Right lobe of liver (tissue), 4 donors: ENCODE measurements at regions not wholly inside any gene's neighbourhood (a gene's known extent, or its start where the extent isn't known, plus 50 kb on each side); places are given as distances from the start of the nearest gene placed in this dataset.

Experiments
- POLR2A ChIP-seq: fragments of 450-650 bp; IDR thresholded peaks from one replicate; pipeline ENCODE4 v1.6.1; 2017; ENCODE audit warnings: antibody characterized with exemption, mild to moderate bottlenecking
- TF ChIP-seq, protein P1 (sequence below), 4 donors: fragments of 200-600 bp in 3 of 4; fragments of 450-650 bp in 1 of 4; IDR thresholded peaks; one replicate each; pipeline versions ENCODE4 v1.5.1 to v1.8.0; 2016 to 2022; ENCODE audit warnings: antibody characterized with exemption in 4 of 4, mild to moderate bottlenecking in 2 of 4
- donor health status: DM: no; HTN: no; CAD: no.
- donor health status: DM: no; HTN: no; CAD: no.
- donor health status: DM: no; HTN: yes; CAD: no.

DNA sequence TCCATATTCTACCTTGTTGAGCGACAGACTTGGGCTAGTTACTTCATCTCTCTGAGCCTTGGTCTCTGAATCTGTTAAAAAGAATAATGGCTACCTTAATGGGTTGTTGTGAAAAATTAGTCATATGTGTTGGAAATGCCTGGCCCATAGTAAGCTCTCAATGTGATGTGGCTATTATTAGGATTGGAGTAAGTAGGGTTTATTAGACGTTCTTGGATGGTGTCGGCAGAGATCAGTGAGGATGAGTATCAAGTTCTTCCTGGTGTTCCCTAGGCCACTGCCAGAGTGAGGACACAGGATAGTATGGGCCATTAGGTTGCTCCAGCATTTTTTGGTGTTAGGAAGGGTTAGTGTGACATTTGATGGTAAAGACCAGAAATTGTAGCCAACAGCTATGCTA lies 121.1 kb upstream of the DUSP10 start:
- TF ChIP-seq, protein P1, sequence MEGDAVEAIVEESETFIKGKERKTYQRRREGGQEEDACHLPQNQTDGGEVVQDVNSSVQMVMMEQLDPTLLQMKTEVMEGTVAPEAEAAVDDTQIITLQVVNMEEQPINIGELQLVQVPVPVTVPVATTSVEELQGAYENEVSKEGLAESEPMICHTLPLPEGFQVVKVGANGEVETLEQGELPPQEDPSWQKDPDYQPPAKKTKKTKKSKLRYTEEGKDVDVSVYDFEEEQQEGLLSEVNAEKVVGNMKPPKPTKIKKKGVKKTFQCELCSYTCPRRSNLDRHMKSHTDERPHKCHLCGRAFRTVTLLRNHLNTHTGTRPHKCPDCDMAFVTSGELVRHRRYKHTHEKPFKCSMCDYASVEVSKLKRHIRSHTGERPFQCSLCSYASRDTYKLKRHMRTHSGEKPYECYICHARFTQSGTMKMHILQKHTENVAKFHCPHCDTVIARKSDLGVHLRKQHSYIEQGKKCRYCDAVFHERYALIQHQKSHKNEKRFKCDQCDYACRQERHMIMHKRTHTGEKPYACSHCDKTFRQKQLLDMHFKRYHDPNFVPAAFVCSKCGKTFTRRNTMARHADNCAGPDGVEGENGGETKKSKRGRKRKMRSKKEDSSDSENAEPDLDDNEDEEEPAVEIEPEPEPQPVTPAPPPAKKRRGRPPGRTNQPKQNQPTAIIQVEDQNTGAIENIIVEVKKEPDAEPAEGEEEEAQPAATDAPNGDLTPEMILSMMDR (IDR thresholded peaks at IDR 0.05) = no peak
- TF ChIP-seq POLR2A = no peak
